Liver (tissue), 3 donors: ENCODE measurements at regions not wholly inside any gene's neighbourhood (a gene's known extent, or its start where the extent isn't known, plus 50 kb on each side); places are given as distances from the start of the nearest gene placed in this dataset.

ENCODE experiments used
- EGR1 ChIP-seq, 2 donors: IDR thresholded peaks; 2 replicates each; pipeline ENCODE4 v1.6.1; 2016 to 2018; ENCODE audit warnings: antibody characterized with exemption in 2 of 2, low read depth in 2 of 2
- FOXA1 ChIP-seq: IDR thresholded peaks from 2 replicates; pipeline ENCODE4 v1.6.1; 2016; ENCODE audit warnings: antibody characterized with exemption
- GABPA ChIP-seq, 2 donors: IDR thresholded peaks in 1 of 2; conservative IDR thresholded peaks in 1 of 2; 2 replicates each; pipeline ENCODE4 v1.6.1; 2016; ENCODE audit warnings: antibody characterized with exemption in 2 of 2, mild to moderate bottlenecking in 1 of 2, moderate library complexity in 1 of 2
- HNF4G ChIP-seq: IDR thresholded peaks from 2 replicates; pipeline ENCODE4 v1.6.1; 2016; ENCODE audit warnings: antibody characterized with exemption
- JUND ChIP-seq, 2 donors: IDR thresholded peaks; 2 replicates each; pipeline ENCODE4 v1.6.1; 2016; ENCODE audit warnings: antibody characterized with exemption in 2 of 2
- RAD21 ChIP-seq, 2 donors: IDR thresholded peaks; 2 replicates each; pipeline ENCODE4 v1.6.1; 2016; ENCODE audit warnings: antibody characterized with exemption in 2 of 2, mild to moderate bottlenecking in 2 of 2
- RXRA ChIP-seq, 2 donors: IDR thresholded peaks; 2 replicates each; pipeline ENCODE4 v1.6.1; 2017 to 2018; ENCODE audit warnings: antibody characterized with exemption in 2 of 2, mild to moderate bottlenecking in 1 of 2
- TAF1 ChIP-seq: conservative IDR thresholded peaks from 2 replicates; pipeline ENCODE4 v1.6.1; 2016; ENCODE audit warnings: antibody characterized with exemption, mild to moderate bottlenecking
- YY1 ChIP-seq: IDR thresholded peaks from 2 replicates; pipeline ENCODE4 v1.6.1; 2016; ENCODE audit warnings: antibody characterized with exemption, mild to moderate bottlenecking
- TF ChIP-seq, protein P1 (sequence below): fragments of 150-350 bp; IDR thresholded peaks from 2 replicates; pipeline ENCODE4 v1.5.1; 2017; ENCODE audit warnings: improper control_type of control experiment, low read depth, low read length; ENCODE audit not compliant: missing input control
- TF ChIP-seq, protein P2 (sequence below): IDR thresholded peaks from 2 replicates; pipeline ENCODE4 v1.6.1; 2016; ENCODE audit warnings: antibody characterized with exemption, mild to moderate bottlenecking
- TF ChIP-seq, protein P3 (sequence below): IDR thresholded peaks from 2 replicates; pipeline ENCODE4 v1.6.1; 2016; ENCODE audit warnings: antibody characterized with exemption
- TF ChIP-seq, protein P4 (sequence below): IDR thresholded peaks from 2 replicates; pipeline ENCODE4 v1.6.1; 2016; ENCODE audit warnings: antibody characterized with exemption
- donor health status: healthy.
- donor health status: healthy.

DNA sequence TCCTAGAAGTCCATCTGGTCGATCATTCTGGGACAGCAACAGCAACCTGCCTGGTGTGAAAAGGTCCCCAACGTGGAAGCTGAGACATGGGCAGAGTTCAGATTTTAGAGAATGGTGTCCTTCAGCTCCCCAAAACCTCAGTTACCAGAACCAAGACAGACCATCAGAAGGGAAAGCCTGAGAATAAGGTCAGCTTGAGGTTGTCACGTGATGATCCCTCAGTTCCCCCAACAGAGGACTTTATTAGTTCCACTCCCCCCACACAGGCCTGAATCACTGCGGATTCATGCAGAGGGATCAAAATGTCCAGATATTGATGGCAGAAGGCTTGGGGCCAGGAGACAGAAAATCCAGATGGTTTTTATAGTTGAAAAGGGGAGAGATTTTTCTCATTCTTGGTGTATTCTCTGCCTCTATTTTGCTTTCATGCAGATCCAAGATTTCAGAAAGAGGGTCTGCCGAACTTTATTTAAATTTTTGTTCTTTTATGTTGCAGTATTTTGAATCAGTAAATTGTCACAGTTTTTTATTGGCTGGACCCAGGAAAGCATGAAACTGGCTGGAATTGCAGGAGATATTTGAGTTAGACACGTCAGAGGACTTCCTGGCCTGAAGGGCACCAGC, 139.0 kb upstream of the NTM start:
- TF ChIP-seq EGR1 (IDR thresholded peaks at IDR 0.05; ENCODE audit: low read depth in 2 of 2) (no peak), YY1 (no peak), TAF1 (no peak), JUND (IDR thresholded peaks at IDR 0.05) (no peak), HNF4G (no peak), GABPA (IDR thresholded peaks at IDR 0.05 in 1 of 2, conservative IDR thresholded peaks at IDR 0.05 in 1 of 2) (no peak), RAD21 (IDR thresholded peaks at IDR 0.05) (no peak), FOXA1 (no peak), RXRA (IDR thresholded peaks at IDR 0.05) (no peak)
- TF ChIP-seq, protein P1, sequence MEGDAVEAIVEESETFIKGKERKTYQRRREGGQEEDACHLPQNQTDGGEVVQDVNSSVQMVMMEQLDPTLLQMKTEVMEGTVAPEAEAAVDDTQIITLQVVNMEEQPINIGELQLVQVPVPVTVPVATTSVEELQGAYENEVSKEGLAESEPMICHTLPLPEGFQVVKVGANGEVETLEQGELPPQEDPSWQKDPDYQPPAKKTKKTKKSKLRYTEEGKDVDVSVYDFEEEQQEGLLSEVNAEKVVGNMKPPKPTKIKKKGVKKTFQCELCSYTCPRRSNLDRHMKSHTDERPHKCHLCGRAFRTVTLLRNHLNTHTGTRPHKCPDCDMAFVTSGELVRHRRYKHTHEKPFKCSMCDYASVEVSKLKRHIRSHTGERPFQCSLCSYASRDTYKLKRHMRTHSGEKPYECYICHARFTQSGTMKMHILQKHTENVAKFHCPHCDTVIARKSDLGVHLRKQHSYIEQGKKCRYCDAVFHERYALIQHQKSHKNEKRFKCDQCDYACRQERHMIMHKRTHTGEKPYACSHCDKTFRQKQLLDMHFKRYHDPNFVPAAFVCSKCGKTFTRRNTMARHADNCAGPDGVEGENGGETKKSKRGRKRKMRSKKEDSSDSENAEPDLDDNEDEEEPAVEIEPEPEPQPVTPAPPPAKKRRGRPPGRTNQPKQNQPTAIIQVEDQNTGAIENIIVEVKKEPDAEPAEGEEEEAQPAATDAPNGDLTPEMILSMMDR, result no peak
- TF ChIP-seq, protein P2, sequence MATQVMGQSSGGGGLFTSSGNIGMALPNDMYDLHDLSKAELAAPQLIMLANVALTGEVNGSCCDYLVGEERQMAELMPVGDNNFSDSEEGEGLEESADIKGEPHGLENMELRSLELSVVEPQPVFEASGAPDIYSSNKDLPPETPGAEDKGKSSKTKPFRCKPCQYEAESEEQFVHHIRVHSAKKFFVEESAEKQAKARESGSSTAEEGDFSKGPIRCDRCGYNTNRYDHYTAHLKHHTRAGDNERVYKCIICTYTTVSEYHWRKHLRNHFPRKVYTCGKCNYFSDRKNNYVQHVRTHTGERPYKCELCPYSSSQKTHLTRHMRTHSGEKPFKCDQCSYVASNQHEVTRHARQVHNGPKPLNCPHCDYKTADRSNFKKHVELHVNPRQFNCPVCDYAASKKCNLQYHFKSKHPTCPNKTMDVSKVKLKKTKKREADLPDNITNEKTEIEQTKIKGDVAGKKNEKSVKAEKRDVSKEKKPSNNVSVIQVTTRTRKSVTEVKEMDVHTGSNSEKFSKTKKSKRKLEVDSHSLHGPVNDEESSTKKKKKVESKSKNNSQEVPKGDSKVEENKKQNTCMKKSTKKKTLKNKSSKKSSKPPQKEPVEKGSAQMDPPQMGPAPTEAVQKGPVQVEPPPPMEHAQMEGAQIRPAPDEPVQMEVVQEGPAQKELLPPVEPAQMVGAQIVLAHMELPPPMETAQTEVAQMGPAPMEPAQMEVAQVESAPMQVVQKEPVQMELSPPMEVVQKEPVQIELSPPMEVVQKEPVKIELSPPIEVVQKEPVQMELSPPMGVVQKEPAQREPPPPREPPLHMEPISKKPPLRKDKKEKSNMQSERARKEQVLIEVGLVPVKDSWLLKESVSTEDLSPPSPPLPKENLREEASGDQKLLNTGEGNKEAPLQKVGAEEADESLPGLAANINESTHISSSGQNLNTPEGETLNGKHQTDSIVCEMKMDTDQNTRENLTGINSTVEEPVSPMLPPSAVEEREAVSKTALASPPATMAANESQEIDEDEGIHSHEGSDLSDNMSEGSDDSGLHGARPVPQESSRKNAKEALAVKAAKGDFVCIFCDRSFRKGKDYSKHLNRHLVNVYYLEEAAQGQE, result no peak
- TF ChIP-seq, protein P3, sequence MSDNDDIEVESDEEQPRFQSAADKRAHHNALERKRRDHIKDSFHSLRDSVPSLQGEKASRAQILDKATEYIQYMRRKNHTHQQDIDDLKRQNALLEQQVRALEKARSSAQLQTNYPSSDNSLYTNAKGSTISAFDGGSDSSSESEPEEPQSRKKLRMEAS, result no peak
- TF ChIP-seq, protein P4, sequence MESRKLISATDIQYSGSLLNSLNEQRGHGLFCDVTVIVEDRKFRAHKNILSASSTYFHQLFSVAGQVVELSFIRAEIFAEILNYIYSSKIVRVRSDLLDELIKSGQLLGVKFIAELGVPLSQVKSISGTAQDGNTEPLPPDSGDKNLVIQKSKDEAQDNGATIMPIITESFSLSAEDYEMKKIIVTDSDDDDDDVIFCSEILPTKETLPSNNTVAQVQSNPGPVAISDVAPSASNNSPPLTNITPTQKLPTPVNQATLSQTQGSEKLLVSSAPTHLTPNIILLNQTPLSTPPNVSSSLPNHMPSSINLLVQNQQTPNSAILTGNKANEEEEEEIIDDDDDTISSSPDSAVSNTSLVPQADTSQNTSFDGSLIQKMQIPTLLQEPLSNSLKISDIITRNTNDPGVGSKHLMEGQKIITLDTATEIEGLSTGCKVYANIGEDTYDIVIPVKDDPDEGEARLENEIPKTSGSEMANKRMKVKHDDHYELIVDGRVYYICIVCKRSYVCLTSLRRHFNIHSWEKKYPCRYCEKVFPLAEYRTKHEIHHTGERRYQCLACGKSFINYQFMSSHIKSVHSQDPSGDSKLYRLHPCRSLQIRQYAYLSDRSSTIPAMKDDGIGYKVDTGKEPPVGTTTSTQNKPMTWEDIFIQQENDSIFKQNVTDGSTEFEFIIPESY, result no peak
